Choroid plexus epithelial cell (primary cell): ENCODE measurements at regions not wholly inside any gene's neighbourhood (a gene's known extent, or its start where the extent isn't known, plus 50 kb on each side); places are given as distances from the start of the nearest gene placed in this dataset.
"Not testable (repeated sequence)": the region's sequence is repeated elsewhere in the genome, so short reads cannot be mapped to it uniquely, and the experiment has no call there.

ENCODE experiments used
- DNase-seq: peaks from one replicate; pipeline ENCODE4 v3.0.0-alpha.2; 2010; ENCODE audit warnings: low read depth
- H3K4me3 ChIP-seq: 2 replicates; pipeline ENCODE4 v1.5.1; 2011; ENCODE audit warnings: low read depth, mild to moderate bottlenecking, control low read depth, low read length, moderate library complexity
- TF ChIP-seq, protein P1 (sequence below): conservative IDR thresholded peaks from 2 replicates; pipeline ENCODE4 v1.5.1; 2011; ENCODE audit warnings: low read depth, mild to moderate bottlenecking, control low read depth, inconsistent platforms, low read length, moderate library complexity

DNA sequence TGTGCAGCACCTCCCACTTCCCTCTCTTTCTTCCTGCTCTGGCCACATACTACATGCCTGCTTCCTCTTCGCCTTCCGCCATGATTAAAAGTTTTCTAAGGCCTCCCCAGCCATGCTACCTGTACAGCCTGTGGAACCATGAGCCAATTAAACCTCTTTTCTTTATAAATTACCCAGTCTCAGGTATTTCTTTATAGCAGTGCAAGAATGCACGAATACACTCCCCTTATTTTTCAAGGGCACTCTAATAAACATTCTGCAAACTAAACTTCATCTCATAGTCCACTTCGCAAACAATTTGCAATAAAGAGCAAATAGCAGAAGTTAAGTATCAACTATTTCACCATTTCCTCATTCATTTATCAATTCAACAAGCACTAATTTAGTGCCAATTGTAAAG is 351.3 kb downstream of the PID1 start:
- TF ChIP-seq, protein P1, sequence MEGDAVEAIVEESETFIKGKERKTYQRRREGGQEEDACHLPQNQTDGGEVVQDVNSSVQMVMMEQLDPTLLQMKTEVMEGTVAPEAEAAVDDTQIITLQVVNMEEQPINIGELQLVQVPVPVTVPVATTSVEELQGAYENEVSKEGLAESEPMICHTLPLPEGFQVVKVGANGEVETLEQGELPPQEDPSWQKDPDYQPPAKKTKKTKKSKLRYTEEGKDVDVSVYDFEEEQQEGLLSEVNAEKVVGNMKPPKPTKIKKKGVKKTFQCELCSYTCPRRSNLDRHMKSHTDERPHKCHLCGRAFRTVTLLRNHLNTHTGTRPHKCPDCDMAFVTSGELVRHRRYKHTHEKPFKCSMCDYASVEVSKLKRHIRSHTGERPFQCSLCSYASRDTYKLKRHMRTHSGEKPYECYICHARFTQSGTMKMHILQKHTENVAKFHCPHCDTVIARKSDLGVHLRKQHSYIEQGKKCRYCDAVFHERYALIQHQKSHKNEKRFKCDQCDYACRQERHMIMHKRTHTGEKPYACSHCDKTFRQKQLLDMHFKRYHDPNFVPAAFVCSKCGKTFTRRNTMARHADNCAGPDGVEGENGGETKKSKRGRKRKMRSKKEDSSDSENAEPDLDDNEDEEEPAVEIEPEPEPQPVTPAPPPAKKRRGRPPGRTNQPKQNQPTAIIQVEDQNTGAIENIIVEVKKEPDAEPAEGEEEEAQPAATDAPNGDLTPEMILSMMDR: no peak

DNA sequence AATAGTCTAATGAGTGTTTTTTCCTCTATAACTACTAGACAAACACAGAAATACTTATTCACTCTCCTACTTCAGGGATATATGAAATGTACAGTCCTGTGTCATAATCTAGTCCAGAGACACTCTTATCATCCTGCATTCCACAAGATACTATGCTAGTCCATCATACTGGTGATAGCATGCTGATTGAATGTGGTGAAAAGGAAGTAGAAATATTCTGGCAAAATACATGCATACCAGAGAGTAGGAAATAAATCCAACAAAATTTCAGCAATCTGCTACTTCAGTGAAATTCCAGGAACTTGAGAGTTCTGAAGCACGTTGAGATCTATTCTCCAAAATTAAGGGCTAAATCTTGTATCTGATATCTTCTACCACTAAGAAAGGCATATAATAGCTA is 353.9 kb downstream of the PID1 start:
- TF ChIP-seq, protein P1: no peak
- peak; percentile 77 for DNase-seq
- no peak overlapping the region for H3K4me3 ChIP-seq

More for the DNA sequence above, 351.3 kb downstream of the PID1 start:
- DNase-seq: no peak
- no peak overlapping the region for H3K4me3 ChIP-seq

DNA sequence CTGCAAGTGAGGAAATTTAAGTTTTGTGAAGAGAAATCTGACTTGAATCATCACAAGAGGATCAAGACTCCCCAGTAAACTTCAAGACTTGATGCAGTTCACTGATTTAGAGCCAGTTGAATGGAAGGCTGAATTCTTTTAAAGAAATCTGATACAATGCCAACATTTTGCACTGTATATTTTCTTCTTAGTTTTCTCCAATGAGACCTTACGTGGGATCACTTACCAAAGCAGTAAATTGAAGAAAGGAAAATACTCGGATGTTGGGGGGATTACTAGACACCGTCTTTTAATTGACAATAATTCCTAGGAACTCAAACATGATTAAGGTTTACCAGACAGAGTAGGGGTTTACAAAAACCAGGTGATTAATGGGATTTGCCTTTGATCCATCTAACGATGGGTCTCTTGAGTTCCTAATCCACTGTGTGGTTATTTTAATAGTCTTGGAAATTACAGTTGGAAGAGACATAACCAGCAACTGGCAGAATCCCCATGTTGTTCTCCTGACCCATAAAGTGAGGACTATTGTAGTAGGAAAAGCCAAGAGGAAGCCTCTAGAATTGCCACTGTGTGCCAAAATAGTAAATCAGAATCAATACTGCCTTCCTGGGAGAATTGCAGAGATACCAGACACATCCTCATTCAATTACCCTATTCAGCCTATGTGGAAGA is 354.5 kb downstream of the PID1 start:
- TF ChIP-seq, protein P1: no peak
- peak; percentile 7 for DNase-seq
- H3K4me3 ChIP-seq: no peak overlapping the region

DNA sequence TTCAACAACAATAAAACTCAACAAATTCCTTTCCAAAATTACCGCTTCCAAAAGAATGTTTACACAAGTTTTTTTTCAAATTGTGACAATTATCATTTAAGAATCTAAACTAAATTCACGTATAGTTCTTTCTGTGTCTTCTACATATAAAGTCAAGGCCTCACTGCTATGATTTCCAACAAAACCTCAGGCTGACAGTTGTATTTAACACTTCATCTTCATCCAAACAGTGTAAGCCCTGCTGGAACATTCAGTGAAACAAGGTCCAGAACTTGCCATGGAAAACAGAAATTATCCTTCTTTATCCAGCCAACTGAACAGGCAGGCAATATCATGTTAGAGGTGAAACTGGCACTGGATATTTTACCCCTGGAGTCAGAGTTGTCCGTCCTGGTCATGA is 357.9 kb downstream of the PID1 start:
- TF ChIP-seq, protein P1: no peak
- H3K4me3 ChIP-seq: no peak overlapping the region
- no peak for DNase-seq

DNA sequence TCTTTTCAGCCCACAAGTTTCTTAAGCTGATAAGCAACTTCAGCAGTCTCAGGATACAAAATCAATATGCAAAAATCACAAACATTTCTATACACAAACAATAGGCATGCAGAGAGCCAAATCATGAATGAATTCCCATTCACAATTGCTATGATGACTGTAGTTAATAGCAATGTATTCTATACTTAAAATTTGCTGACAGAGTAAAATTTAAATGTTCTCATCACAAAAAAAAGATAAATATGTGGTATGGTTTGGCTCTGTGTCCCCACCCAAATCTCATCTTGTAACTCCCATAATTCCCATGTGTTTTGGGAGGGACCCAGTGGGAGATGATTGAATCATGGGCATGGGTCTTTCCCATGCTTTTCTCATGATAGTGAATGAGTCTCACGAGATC is 360.2 kb downstream of the PID1 start:
- DNase-seq, H3K4me3 ChIP-seq: not testable (repeated sequence)

DNA sequence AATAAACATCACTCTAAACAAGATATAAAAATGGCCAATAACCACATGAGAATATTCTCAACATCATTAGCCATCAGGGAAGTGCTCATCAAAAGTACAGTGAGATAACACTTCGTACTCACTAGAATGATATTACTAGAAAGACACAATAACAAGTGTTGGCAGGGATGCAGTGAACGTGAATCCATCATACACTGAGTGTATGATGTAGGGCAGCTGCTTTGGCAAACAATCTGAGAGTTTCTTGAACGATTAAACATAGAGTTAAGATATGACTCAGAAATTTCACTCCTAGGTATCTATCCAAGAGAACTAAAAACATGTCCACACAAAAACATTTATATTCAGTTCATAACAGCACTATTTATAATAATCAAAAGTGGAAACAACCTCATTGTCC is 368.9 kb downstream of the PID1 start:
- TF ChIP-seq, protein P1: no peak
- no peak overlapping the region for H3K4me3 ChIP-seq
- DNase-seq: no peak

DNA sequence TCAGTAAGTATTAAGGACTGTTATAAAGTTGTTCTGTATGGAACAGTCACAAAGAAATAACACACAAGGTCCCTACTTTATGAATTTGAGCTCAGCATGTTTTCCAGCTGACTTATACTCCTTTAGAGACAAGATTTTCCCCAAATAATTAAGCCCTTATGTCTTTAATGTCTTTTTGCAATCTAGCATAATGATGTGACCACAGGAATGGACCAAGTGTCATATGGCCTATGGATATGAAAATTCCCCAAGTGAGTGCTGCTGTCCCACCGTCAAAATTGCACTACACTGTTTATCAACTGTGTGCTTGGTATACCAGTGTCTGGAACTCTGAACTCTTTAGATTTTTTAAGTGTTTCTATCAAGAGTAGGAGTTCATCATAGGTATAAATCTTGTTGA is 369.6 kb downstream of the PID1 start:
- H3K4me3 ChIP-seq: no peak overlapping the region
- no peak for DNase-seq
- TF ChIP-seq, protein P1: no peak
